HepG2 (cell line): ENCODE measurements at regions not wholly inside any gene's neighbourhood (a gene's known extent, or its start where the extent isn't known, plus 50 kb on each side); places are given as distances from the start of the nearest gene placed in this dataset.

Experiments
- ATAC-seq: fragments of 200-7000 bp; cut with Tn5 transposase; 3 replicates; pipeline ENCODE4 v1.9.1; 2020; ENCODE audit warnings: mild to moderate bottlenecking, moderate library complexity
- BruUV-seq: library from RNA; stranded (reverse); fragments of 400-500 nt; replicated peaks from 2 replicates; lab custom pipeline; 2021; lab: Mats Ljungman, UMichigan
- CTCF ChIA-PET: fragments of 300-600 bp; formaldehyde crosslinking; extraction: SDS; loops from one replicate; lab custom pipeline; 2021; ENCODE audit warnings: low total read pairs, inconsistent platforms, low intra/inter-chr PET ratio; lab: Yijun Ruan, JAX
- POLR2A ChIA-PET: fragments of 350-600 bp; sonication (Branson Sonifier 250); formaldehyde crosslinking; loops from one replicate; lab custom pipeline; 2020; ENCODE audit warnings: antibody characterized with exemption, inconsistent platforms; lab: Yijun Ruan, JAX
- DNase-seq: peaks from one replicate; pipeline ENCODE4 v3.0.0-alpha.2; 2015; ENCODE audit warnings: low spot score
- FAIRE-seq: peaks from 3 replicates; lab custom pipeline; 2011; peaks lifted over from hg19 to GRCh38; lab: Jason Lieb, UNC
- H2AFZ ChIP-seq: one replicate; pipeline ENCODE4 v1.6.1; 2011; ENCODE audit warnings: low read length, inconsistent platforms
- H3K27ac ChIP-seq: fragments of 300-600 bp; 3 replicates; pipeline ENCODE4 v1.8.0; 2011; ENCODE audit warnings: mixed run types, mild to moderate bottlenecking, mixed read lengths, low read length, inconsistent platforms; ENCODE audit not compliant: insufficient read depth; ENCODE audit errors: extremely low read length
- H3K27me3 ChIP-seq, 2 experiments: fragments of 200-600 bp in 1 of 2; 2 replicates in 1 of 2; 3 replicates in 1 of 2; pipeline versions ENCODE4 v1.6.0 to v1.8.0; 2011; ENCODE audit warnings: low read length in 2 of 2, mild to moderate bottlenecking in 2 of 2, moderate library complexity in 2 of 2, inconsistent platforms in 1 of 2; ENCODE audit not compliant: insufficient read depth in 2 of 2, control insufficient read depth in 1 of 2
- H3K36me3 ChIP-seq, 2 experiments: fragments of 200-600 bp in 1 of 2; replicated peaks in 1 of 2; 2 replicates in 1 of 2; 3 replicates in 1 of 2; pipeline versions ENCODE4 v1.5.1 to v1.8.0; 2011; ENCODE audit warnings: low read length in 2 of 2, inconsistent platforms in 1 of 2; ENCODE audit not compliant: insufficient read depth in 2 of 2, control insufficient read depth in 1 of 2
- H3K4me1 ChIP-seq: 2 replicates; pipeline ENCODE4 v1.5.1; 2012; ENCODE audit warnings: low read length, inconsistent platforms; ENCODE audit not compliant: insufficient read depth
- H3K4me2 ChIP-seq: 2 replicates; pipeline ENCODE4 v1.6.0; 2011; ENCODE audit warnings: low read depth, low read length, inconsistent platforms
- H3K4me3 ChIP-seq, 3 experiments: fragments of 200-600 bp in 1 of 3; sonication (generic), shearing (Covaris generic) in 1 of 3; replicated peaks in 1 of 3; 2 replicates each; pipeline ENCODE4 v1.5.1; 2011 to 2016; ENCODE audit warnings: low read length in 3 of 3, inconsistent platforms in 2 of 3, low read depth in 2 of 3, mild to moderate bottlenecking in 2 of 3, control low read depth in 1 of 3, mixed read lengths in 1 of 3; ENCODE audit not compliant: insufficient read depth in 1 of 3
- H3K79me2 ChIP-seq: one replicate; pipeline ENCODE4 v1.6.1; 2011; ENCODE audit warnings: low read length, inconsistent platforms; ENCODE audit not compliant: insufficient read depth
- H3K9ac ChIP-seq: 2 replicates; pipeline ENCODE4 v1.6.0; 2011; ENCODE audit warnings: mild to moderate bottlenecking, low read depth, low read length, inconsistent platforms; ENCODE audit not compliant: insufficient read depth
- H3K9me3 ChIP-seq: 2 replicates; pipeline ENCODE4 v1.5.1; 2012; ENCODE audit warnings: mild to moderate bottlenecking, low read length
- H4K20me1 ChIP-seq: 2 replicates; pipeline ENCODE4 v1.6.0; 2011; ENCODE audit warnings: inconsistent platforms, mild to moderate bottlenecking, low read length, moderate library complexity; ENCODE audit not compliant: insufficient read depth
- JUNB ChIP-seq: sonication (generic); formaldehyde crosslinking; IDR thresholded peaks from 2 replicates; pipeline ENCODE4 v1.8.0; 2022; ENCODE audit warnings: missing genetic modification reagents, mild to moderate bottlenecking, borderline replicate concordance
- KDM2A ChIP-seq: sonication (generic); formaldehyde crosslinking; IDR thresholded peaks from 2 replicates; pipeline ENCODE4 v1.4.0; 2020; ENCODE audit warnings: low read depth, missing genetic modification reagents, borderline replicate concordance
- TRIM24 ChIP-seq: sonication (generic); formaldehyde crosslinking; IDR thresholded peaks from 2 replicates; pipeline ENCODE4 v1.8.0; 2022; ENCODE audit warnings: mild to moderate bottlenecking, missing genetic modification reagents
- ZBED4 ChIP-seq: sonication (generic); formaldehyde crosslinking; IDR thresholded peaks from 2 replicates; pipeline ENCODE4 v1.4.0; 2020; ENCODE audit warnings: missing genetic modification reagents, borderline replicate concordance
- WGBS: methylation state at CpG from one replicate; pipeline ENCODE4 v1.1.6; 2017; ENCODE audit warnings: low lambda C conversion rate; 5-methylcytosine and 5-hydroxymethylcytosine counted together
- in situ Hi-C: cut with HindIII; loops from 2 replicates; pipeline ENCODE4 v1.10.0; 2017; ENCODE audit warnings: low pct_unique_long_range_greater_than_20kb; ENCODE audit not compliant: extremely low pct_ligation_motif_present
- intact Hi-C: fragments of 100-400 bp; cut with micrococcal nuclease; formaldehyde crosslinking; loops from one replicate; pipeline ENCODE4 v1.10.0; 2022; ENCODE audit not compliant: unreplicated experiment

- ATAC-seq, result no peak
- TF ChIP-seq JUNB (CRISPR knock-in tag) (no peak), TRIM24 (CRISPR knock-in tag) (no peak), KDM2A (no peak), ZBED4 (no peak)
- DNase-seq, result no peak
- Histone ChIP-seq H2AFZ (no peak overlapping the region), H3K27ac (no peak overlapping the region), H3K79me2 (no peaks in the 10 kb centered on the region), H3K4me2 (no peak overlapping the region), H3K36me3 (no peaks in the 10 kb centered on the region), H3K4me3 (no peak overlapping the region), H3K27me3 (no peaks in the 10 kb centered on the region), H3K9me3 (no peaks in the 10 kb centered on the region), H3K9ac (no peak overlapping the region), H3K4me1 (no peaks in the 10 kb centered on the region), H4K20me1 (no peaks in the 10 kb centered on the region)
- in situ Hi-C loops (no loop called here), intact Hi-C loops (no loop called here)
- WGBS, result 60% methylated on average over 6 of the region's 6 CpGs
- CTCF ChIA-PET, result no interaction called here
- FAIRE-seq, result no peak
- POLR2A ChIA-PET, result no interaction called here
- BruUV-seq, result no TSS peak
These were observed 80.7 kb upstream of the RNF152 start for GRCh38 chr18:61973273-61974115.
